ENCODE measurements at regions not wholly inside any gene's neighbourhood (a gene's known extent, or its start where the extent isn't known, plus 50 kb on each side); places are given as distances from the start of the nearest gene placed in this dataset.

DNA sequence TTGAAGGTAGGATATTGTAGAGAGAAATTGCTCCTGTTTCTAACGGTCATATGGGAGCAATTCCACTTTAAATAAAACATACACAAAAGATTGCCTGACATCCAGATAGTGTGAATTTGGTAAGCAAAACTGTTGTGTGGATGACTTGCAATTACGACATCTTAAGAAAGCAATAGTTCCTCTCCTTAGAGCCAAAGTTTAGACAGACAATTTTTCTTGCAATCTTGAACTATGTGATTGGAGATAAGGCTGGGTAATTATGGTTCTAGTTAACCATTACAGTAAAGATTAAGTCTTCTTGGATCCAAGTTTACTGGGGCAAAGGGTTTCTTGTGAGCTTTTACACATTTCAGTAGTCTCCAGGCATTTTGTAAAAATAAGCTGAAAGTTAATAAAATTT is 1080.6 kb upstream of the CDH6 start:
- no peak for TF ChIP-seq POLR2A (IDR thresholded peaks at IDR 0.05)
- no peak for TF ChIP-seq POLR2AphosphoS5 (IDR thresholded peaks at IDR 0.05)
- no peak for TF ChIP-seq EP300 (IDR thresholded peaks at IDR 0.05; ENCODE audit: low read depth)
- H3K27ac ChIP-seq = no peak overlapping the region
- 41 to 66% methylated on average over 2 of the region's 2 CpGs for WGBS, 2 donors (ENCODE audit: low coverage in 1 of 2)
- intact Hi-C loops (cut with DNase I; ENCODE audit: low total_unique reads) (no loop called here), in situ Hi-C loops (cut with MboI; ENCODE audit: low pct_ligation_motif_present in 1 of 4, low pct_unique_long_range_greater_than_20kb in 1 of 4, low sequenced_read_pairs in 3 of 4) (no loop called here)
- no peaks in the 10 kb centered on the region for H3K9me3 ChIP-seq
- H3K36me3 ChIP-seq = no peaks in the 10 kb centered on the region
- no peaks in the 10 kb centered on the region for H3K27me3 ChIP-seq
- H3K4me1 ChIP-seq = no peaks in the 10 kb centered on the region
- H3K4me3 ChIP-seq = no peak overlapping the region
- DNase-seq = no peak

DNA sequence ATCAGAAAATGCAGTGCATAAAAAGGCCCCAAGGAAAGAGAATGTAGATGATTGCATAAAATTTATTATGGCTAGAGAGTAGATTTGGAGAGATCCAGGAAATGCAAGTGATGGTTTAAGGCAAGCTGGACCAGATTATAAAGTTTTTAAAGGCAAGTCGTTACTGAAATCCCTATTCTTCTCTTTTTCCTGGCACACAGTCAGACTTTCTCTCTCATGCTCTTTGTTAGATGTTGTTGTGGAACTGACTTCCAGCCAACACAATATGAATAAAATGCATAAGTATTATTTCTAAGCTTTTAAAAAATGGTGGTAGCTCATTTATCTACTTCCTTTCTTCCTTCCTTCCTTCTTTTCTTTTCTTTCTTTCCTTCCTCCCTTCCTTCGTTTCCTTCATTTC is 1085.4 kb upstream of the CDH6 start:
- Histone ChIP-seq H3K27ac (no peak overlapping the region), H3K36me3 (no peaks in the 10 kb centered on the region), H3K27me3 (no peaks in the 10 kb centered on the region), H3K9me3 (no peaks in the 10 kb centered on the region), H3K4me3 (no peak overlapping the region), H3K4me1 (no peaks in the 10 kb centered on the region)
- 51 to 61% methylated on average over 2 of the region's 2 CpGs for WGBS, 2 donors (ENCODE audit: low coverage in 1 of 2)
- DNase-seq = no peak
- in situ Hi-C loops (cut with MboI; ENCODE audit: low pct_ligation_motif_present in 1 of 4, low pct_unique_long_range_greater_than_20kb in 1 of 4, low sequenced_read_pairs in 3 of 4) = no loop called here
- intact Hi-C loops (cut with DNase I; ENCODE audit: low total_unique reads) = no loop called here
- no peak for TF ChIP-seq POLR2AphosphoS5 (IDR thresholded peaks at IDR 0.05)

DNA sequence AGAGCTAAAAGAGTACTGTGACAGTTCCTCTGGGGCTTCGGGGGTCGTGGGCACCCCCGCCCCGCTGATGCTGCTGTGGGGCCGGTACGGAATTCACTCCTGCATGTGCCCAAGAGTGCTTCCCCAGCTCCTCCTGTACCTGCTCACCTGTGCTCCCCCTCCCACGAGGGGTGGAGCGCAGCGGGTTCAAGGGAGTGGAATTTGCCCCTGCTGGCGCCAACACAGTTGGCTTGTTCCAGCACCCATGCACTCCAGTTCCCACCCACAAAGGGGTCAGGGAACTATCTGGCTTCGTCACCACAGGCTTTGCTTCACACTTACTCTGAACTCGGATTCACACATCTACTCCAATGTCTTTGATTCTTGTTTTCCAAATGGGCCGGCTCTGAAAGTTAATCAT is 1086.9 kb upstream of the CDH6 start:
- TF ChIP-seq POLR2AphosphoS5 (IDR thresholded peaks at IDR 0.05) = no peak
- in situ Hi-C loops (cut with MboI; ENCODE audit: low pct_ligation_motif_present in 1 of 4, low pct_unique_long_range_greater_than_20kb in 1 of 4, low sequenced_read_pairs in 3 of 4) = no loop called here
- Histone ChIP-seq H3K27me3 (no peaks in the 10 kb centered on the region), H3K36me3 (no peaks in the 10 kb centered on the region), H3K4me1 (no peaks in the 10 kb centered on the region), H3K4me3 (no peak overlapping the region), H3K27ac (no peak overlapping the region), H3K9me3 (no peaks in the 10 kb centered on the region)
- 51 to 81% methylated on average over 3 to 13 of the region's 13 CpGs for WGBS, 2 donors (ENCODE audit: low coverage in 1 of 2)
- intact Hi-C loops (cut with DNase I; ENCODE audit: low total_unique reads) = no loop called here
- DNase-seq = no peak

DNA sequence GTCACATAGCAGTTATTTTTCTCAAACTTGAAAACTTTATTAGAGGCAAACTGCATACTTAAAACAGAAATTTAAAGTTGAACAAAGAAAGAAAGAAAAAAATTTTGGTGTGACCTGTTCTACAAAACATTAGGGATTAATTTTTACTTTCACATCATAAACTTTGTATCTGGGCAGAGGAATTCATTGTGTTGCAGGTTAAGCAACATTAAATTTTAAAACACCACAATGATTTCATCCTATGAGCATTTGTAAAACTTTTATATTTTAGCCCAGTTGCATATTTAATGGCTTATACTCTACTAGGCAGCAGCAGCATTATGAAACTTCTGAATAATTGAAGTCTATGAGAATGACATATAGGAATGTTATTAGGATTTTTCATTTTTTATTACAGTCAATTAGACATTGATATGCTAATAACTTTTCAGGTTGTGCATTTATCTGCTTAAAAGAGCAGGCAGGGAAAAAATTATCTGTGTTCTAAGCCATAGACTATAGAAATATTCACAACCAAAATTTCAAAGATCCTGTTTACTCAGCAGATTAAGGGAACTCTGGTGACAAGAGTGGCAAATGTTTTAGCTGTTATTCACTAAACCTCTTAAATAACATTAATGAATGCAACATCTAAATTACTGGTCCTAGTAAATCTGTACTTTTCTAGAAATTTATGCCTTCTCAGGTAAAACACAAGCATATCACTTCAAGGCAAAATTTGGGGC is 1088.5 kb upstream of the CDH6 start:
- no peak for DNase-seq
- intact Hi-C loops (cut with DNase I; ENCODE audit: low total_unique reads) (no loop called here), in situ Hi-C loops (cut with MboI; ENCODE audit: low pct_ligation_motif_present in 1 of 4, low pct_unique_long_range_greater_than_20kb in 1 of 4, low sequenced_read_pairs in 3 of 4) (no loop called here)
- Histone ChIP-seq H3K27me3 (no peaks in the 10 kb centered on the region), H3K4me1 (no peaks in the 10 kb centered on the region), H3K27ac (no peak overlapping the region), H3K9me3 (no peaks in the 10 kb centered on the region), H3K36me3 (no peaks in the 10 kb centered on the region), H3K4me3 (no peak overlapping the region)
- no peak for TF ChIP-seq EP300 (IDR thresholded peaks at IDR 0.05; ENCODE audit: low read depth)
- TF ChIP-seq POLR2A (IDR thresholded peaks at IDR 0.05) = no peak
- no peak for TF ChIP-seq POLR2AphosphoS5 (IDR thresholded peaks at IDR 0.05)
- TF ChIP-seq, protein P1, sequence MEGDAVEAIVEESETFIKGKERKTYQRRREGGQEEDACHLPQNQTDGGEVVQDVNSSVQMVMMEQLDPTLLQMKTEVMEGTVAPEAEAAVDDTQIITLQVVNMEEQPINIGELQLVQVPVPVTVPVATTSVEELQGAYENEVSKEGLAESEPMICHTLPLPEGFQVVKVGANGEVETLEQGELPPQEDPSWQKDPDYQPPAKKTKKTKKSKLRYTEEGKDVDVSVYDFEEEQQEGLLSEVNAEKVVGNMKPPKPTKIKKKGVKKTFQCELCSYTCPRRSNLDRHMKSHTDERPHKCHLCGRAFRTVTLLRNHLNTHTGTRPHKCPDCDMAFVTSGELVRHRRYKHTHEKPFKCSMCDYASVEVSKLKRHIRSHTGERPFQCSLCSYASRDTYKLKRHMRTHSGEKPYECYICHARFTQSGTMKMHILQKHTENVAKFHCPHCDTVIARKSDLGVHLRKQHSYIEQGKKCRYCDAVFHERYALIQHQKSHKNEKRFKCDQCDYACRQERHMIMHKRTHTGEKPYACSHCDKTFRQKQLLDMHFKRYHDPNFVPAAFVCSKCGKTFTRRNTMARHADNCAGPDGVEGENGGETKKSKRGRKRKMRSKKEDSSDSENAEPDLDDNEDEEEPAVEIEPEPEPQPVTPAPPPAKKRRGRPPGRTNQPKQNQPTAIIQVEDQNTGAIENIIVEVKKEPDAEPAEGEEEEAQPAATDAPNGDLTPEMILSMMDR (IDR thresholded peaks at IDR 0.05) = no peak

DNA sequence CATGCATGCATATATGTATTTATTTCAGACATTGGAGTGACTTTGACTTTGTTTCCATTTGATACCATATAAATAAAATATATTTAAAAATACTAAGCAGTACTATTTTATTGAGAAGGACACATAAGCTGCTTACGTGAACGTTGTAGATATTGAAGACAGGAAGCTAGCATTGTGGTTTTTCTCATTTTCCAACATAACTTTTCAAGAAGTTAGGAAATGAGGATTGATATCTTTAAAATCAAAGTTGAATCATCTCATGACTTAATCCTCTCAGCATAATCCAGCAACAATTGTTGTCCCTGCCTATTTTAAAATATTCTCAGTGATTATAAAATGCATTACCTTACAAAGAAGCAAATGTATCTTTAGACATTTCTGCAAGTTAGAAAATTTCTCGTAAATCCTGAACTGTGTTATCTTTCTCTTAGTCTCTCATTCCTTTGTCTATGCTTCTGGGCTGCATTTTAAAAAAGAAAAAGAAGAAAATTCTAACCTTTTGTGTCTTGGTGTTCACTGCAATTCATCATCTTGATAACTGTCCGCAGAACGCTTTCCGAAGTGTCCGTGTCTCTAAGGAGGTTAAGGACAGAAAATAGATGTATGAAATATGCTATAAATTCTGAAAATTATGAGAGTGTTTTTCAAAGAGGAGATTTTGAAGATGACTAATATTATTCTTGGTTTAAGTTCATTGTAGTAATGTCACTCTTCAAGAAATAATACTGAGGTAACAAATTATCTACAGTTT is 1089.9 kb upstream of the CDH6 start:
- TF ChIP-seq, protein P1 (IDR thresholded peaks at IDR 0.05) = no peak
- TF ChIP-seq POLR2AphosphoS5 (IDR thresholded peaks at IDR 0.05) = no peak
- TF ChIP-seq EP300 (IDR thresholded peaks at IDR 0.05; ENCODE audit: low read depth) = no peak
- no peak for TF ChIP-seq POLR2A (IDR thresholded peaks at IDR 0.05)
- Histone ChIP-seq H3K27me3 (no peaks in the 10 kb centered on the region), H3K4me1 (no peaks in the 10 kb centered on the region), H3K36me3 (no peaks in the 10 kb centered on the region), H3K27ac (no peak overlapping the region), H3K4me3 (no peak overlapping the region), H3K9me3 (no peaks in the 10 kb centered on the region)
- in situ Hi-C loops (cut with MboI; ENCODE audit: low pct_ligation_motif_present in 1 of 4, low pct_unique_long_range_greater_than_20kb in 1 of 4, low sequenced_read_pairs in 3 of 4) = no loop called here
- intact Hi-C loops (cut with DNase I; ENCODE audit: low total_unique reads) = no loop called here
- no peak for DNase-seq
- WGBS, 2 donors (ENCODE audit: low coverage in 1 of 2) = 84 to 89% methylated on average over 3 to 7 of the region's 7 CpGs
